ENCODE measurements at regions not wholly inside any gene's neighbourhood (a gene's known extent, or its start where the extent isn't known, plus 50 kb on each side); places are given as distances from the start of the nearest gene placed in this dataset.

GRCh38 chr17:53687324-53687723 is 135.4 kb upstream of the KIF2B start:
- TF ChIP-seq CTCF (IDR thresholded peaks at IDR 0.05; ENCODE audit: low read depth, low read length) (no peak), MAX (IDR thresholded peaks at IDR 0.05; ENCODE audit: low read depth, low read length) (no peak), POLR2A (IDR thresholded peaks at IDR 0.05; ENCODE audit: extremely low read depth, insufficient read length) (no peak), MYC (IDR thresholded peaks at IDR 0.05; ENCODE audit: low read depth, low read length) (no peak)
